ENCODE measurements at regions not wholly inside any gene's neighbourhood (a gene's known extent, or its start where the extent isn't known, plus 50 kb on each side); places are given as distances from the start of the nearest gene placed in this dataset.

DNA sequence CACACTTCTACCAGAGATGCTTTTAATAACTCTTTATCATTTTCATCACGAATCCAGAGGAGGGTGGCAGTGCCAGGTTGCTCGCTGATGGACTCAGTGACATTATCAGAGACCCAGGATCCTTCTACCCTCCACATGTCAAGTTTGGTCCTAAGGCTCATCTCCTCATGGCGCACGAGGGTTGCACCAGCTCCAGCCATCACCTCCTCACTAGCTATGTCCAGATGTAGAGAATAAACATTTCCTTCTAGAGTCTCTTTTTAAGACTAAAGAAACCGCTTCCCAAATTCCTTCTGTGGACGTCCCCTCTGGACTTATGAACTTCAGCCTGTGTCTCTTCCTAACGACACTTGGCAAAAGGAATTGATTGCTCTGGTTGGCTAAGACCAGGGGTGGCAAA, 178.7 kb downstream of the BMP7 start:
- H3K9ac ChIP-seq (ENCODE audit: low read length): no peak overlapping the region
- H4K20me1 ChIP-seq (ENCODE audit: insufficient read depth): no peaks in the 10 kb centered on the region
- H3K27ac ChIP-seq (ENCODE audit: low read length): no peak overlapping the region
- H3K4me3 ChIP-seq (ENCODE audit: low read length): no peak overlapping the region
- no peaks in the 10 kb centered on the region for H3F3A ChIP-seq (ENCODE audit: insufficient read depth, low read length, poor library complexity, severe bottlenecking)
- H3K36me3 ChIP-seq (ENCODE audit: insufficient read depth, low read length): no peaks in the 10 kb centered on the region
- no peaks in the 10 kb centered on the region for H3K27me3 ChIP-seq (ENCODE audit: insufficient read depth, low read depth, low read length)
- no peak overlapping the region for H2AFZ ChIP-seq (ENCODE audit: low read depth, low read length)
- TF ChIP-seq EZH2 (IDR thresholded peaks at IDR 0.05; ENCODE audit: borderline replicate concordance, insufficient read depth, low read length, poor library complexity, severe bottlenecking) (no peak), SMC3 (conservative IDR thresholded peaks at IDR 0.05; ENCODE audit: poor library complexity) (no peak)
- H3K4me2 ChIP-seq (ENCODE audit: low read length): no peak overlapping the region
- H3K9me2 ChIP-seq (ENCODE audit: insufficient read depth, low read length): no peaks in the 10 kb centered on the region
- no peaks in the 10 kb centered on the region for H3K9me3 ChIP-seq (ENCODE audit: low read length)
- H3K79me2 ChIP-seq (replicated peaks; ENCODE audit: insufficient read depth, low read length): no peaks in the 10 kb centered on the region

DNA sequence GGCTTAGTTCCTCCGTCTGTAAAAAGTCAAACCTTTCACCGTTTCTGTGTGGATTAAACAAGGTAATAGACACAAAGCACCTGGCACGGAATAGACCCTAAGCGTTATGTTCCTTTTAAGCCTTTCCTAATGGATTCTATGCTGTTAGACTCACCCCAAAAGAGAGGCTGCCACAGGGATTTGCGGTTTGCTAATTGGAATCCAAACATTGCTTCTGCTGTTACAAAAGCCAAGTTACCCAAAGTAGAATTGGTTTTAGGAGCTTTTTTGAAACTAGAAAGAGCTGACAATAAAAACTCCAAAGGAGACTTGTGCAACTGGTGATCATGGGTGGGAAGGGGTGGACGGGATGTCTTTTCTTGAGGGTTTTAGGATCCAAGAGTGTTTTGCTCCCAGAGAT, 178.0 kb downstream of the BMP7 start:
- no peaks in the 10 kb centered on the region for H3K79me2 ChIP-seq (replicated peaks; ENCODE audit: insufficient read depth, low read length)
- H3F3A ChIP-seq (ENCODE audit: insufficient read depth, low read length, poor library complexity, severe bottlenecking): no peaks in the 10 kb centered on the region
- H3K9me3 ChIP-seq (ENCODE audit: low read length): no peaks in the 10 kb centered on the region
- H3K27me3 ChIP-seq (ENCODE audit: insufficient read depth, low read depth, low read length): no peaks in the 10 kb centered on the region
- no peaks in the 10 kb centered on the region for H4K20me1 ChIP-seq (ENCODE audit: insufficient read depth)
- no peak for TF ChIP-seq POLR2AphosphoS5 (IDR thresholded peaks at IDR 0.05)
- H3K4me3 ChIP-seq (ENCODE audit: low read length): no peak overlapping the region
- H3K9me2 ChIP-seq (ENCODE audit: insufficient read depth, low read length): no peaks in the 10 kb centered on the region
- H3K36me3 ChIP-seq (ENCODE audit: insufficient read depth, low read length): no peaks in the 10 kb centered on the region
- no peak overlapping the region for H3K4me2 ChIP-seq (ENCODE audit: low read length)
- H3K27ac ChIP-seq (ENCODE audit: low read length): no peak overlapping the region
- no peak overlapping the region for H3K9ac ChIP-seq (ENCODE audit: low read length)
- H2AFZ ChIP-seq (ENCODE audit: low read depth, low read length): no peak overlapping the region

DNA sequence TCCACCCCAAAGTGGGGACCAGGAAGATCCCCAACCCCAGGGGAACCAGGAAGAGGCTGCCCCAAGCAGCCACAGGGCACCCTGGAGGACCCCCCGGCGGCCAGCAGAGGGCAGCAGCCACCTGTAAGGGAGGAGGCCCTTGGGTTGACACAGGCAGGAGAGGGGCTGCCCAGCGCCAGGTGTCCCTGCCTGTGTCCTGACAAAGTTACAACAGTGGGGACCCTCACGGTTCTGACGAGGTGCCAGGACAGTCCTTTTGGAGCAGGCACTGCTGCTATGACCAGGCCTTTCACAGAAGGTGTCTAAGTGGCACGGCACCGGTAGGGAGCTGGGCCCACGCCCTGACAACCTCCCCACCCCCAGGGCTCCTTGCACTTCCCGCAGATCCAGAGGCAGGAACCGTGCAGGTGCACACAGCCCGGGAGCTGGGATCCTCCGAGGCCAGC, 176.7 kb downstream of the BMP7 start:
- no peak overlapping the region for H3K9ac ChIP-seq (ENCODE audit: low read length)
- TF ChIP-seq SMC3 (conservative IDR thresholded peaks at IDR 0.05; ENCODE audit: poor library complexity) (peak; percentile 90), TAF1 (IDR thresholded peaks at IDR 0.05; ENCODE audit: low read depth) (no peak), POLR2AphosphoS5 (IDR thresholded peaks at IDR 0.05) (no peak), MXI1 (conservative IDR thresholded peaks at IDR 0.05; ENCODE audit: poor library complexity, severe bottlenecking) (no peak), EP300 (conservative IDR thresholded peaks at IDR 0.05; ENCODE audit: poor library complexity, severe bottlenecking) (no peak), EZH2 (IDR thresholded peaks at IDR 0.05; ENCODE audit: borderline replicate concordance, insufficient read depth, low read length, poor library complexity, severe bottlenecking) (no peak), RAD21 (conservative IDR thresholded peaks at IDR 0.05) (peak; percentile 80)
- TF ChIP-seq, protein P1, sequence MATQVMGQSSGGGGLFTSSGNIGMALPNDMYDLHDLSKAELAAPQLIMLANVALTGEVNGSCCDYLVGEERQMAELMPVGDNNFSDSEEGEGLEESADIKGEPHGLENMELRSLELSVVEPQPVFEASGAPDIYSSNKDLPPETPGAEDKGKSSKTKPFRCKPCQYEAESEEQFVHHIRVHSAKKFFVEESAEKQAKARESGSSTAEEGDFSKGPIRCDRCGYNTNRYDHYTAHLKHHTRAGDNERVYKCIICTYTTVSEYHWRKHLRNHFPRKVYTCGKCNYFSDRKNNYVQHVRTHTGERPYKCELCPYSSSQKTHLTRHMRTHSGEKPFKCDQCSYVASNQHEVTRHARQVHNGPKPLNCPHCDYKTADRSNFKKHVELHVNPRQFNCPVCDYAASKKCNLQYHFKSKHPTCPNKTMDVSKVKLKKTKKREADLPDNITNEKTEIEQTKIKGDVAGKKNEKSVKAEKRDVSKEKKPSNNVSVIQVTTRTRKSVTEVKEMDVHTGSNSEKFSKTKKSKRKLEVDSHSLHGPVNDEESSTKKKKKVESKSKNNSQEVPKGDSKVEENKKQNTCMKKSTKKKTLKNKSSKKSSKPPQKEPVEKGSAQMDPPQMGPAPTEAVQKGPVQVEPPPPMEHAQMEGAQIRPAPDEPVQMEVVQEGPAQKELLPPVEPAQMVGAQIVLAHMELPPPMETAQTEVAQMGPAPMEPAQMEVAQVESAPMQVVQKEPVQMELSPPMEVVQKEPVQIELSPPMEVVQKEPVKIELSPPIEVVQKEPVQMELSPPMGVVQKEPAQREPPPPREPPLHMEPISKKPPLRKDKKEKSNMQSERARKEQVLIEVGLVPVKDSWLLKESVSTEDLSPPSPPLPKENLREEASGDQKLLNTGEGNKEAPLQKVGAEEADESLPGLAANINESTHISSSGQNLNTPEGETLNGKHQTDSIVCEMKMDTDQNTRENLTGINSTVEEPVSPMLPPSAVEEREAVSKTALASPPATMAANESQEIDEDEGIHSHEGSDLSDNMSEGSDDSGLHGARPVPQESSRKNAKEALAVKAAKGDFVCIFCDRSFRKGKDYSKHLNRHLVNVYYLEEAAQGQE (IDR thresholded peaks at IDR 0.05; ENCODE audit: borderline replicate concordance): no peak
- TF ChIP-seq, protein P2, sequence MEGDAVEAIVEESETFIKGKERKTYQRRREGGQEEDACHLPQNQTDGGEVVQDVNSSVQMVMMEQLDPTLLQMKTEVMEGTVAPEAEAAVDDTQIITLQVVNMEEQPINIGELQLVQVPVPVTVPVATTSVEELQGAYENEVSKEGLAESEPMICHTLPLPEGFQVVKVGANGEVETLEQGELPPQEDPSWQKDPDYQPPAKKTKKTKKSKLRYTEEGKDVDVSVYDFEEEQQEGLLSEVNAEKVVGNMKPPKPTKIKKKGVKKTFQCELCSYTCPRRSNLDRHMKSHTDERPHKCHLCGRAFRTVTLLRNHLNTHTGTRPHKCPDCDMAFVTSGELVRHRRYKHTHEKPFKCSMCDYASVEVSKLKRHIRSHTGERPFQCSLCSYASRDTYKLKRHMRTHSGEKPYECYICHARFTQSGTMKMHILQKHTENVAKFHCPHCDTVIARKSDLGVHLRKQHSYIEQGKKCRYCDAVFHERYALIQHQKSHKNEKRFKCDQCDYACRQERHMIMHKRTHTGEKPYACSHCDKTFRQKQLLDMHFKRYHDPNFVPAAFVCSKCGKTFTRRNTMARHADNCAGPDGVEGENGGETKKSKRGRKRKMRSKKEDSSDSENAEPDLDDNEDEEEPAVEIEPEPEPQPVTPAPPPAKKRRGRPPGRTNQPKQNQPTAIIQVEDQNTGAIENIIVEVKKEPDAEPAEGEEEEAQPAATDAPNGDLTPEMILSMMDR (IDR thresholded peaks at IDR 0.05; ENCODE audit: poor library complexity, severe bottlenecking): peak; percentile 79

More for the DNA sequence above, 176.7 kb downstream of the BMP7 start:
- no peaks in the 10 kb centered on the region for H4K20me1 ChIP-seq (ENCODE audit: insufficient read depth)
- no peak overlapping the region for H3K4me2 ChIP-seq (ENCODE audit: low read length)
- no peaks in the 10 kb centered on the region for H3K27me3 ChIP-seq (ENCODE audit: insufficient read depth, low read depth, low read length)
- H3K27ac ChIP-seq (ENCODE audit: low read length): no peak overlapping the region
- no peaks in the 10 kb centered on the region for H3K9me2 ChIP-seq (ENCODE audit: insufficient read depth, low read length)
- H3K36me3 ChIP-seq (ENCODE audit: insufficient read depth, low read length): no peaks in the 10 kb centered on the region
- H3K9me3 ChIP-seq (ENCODE audit: low read length): no peaks in the 10 kb centered on the region
- H2AFZ ChIP-seq (ENCODE audit: low read depth, low read length): no peak overlapping the region
- H3K4me3 ChIP-seq (ENCODE audit: low read length): no peak overlapping the region
- H3F3A ChIP-seq (ENCODE audit: insufficient read depth, low read length, poor library complexity, severe bottlenecking): no peaks in the 10 kb centered on the region
- H3K79me2 ChIP-seq (replicated peaks; ENCODE audit: insufficient read depth, low read length): no peaks in the 10 kb centered on the region
